ENCODE measurements at regions not wholly inside any gene's neighbourhood (a gene's known extent, or its start where the extent isn't known, plus 50 kb on each side); places are given as distances from the start of the nearest gene placed in this dataset.

DNA sequence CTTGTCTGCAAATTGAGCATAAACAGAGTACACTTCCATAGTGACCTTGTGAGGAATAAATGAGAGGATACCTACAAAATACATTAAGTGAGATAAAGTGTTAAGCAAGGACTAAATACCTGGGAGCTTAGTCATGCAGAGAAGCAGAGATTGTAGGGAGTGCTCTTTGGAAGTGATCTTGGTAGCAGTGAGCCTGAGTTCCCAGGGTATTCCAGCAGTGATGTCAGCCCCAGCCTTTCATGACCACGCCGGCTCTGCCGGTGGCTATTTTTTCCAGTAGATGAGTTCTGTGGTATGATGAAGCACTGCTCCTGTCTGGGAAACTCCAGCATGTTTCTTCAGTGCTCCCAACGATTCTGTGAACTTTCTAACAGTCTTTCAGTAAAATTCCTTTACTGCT lies 391.5 kb upstream of the IGFBP7 start:
- TF ChIP-seq, protein P1, sequence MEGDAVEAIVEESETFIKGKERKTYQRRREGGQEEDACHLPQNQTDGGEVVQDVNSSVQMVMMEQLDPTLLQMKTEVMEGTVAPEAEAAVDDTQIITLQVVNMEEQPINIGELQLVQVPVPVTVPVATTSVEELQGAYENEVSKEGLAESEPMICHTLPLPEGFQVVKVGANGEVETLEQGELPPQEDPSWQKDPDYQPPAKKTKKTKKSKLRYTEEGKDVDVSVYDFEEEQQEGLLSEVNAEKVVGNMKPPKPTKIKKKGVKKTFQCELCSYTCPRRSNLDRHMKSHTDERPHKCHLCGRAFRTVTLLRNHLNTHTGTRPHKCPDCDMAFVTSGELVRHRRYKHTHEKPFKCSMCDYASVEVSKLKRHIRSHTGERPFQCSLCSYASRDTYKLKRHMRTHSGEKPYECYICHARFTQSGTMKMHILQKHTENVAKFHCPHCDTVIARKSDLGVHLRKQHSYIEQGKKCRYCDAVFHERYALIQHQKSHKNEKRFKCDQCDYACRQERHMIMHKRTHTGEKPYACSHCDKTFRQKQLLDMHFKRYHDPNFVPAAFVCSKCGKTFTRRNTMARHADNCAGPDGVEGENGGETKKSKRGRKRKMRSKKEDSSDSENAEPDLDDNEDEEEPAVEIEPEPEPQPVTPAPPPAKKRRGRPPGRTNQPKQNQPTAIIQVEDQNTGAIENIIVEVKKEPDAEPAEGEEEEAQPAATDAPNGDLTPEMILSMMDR (IDR thresholded peaks at IDR 0.05; ENCODE audit: extremely low read depth in 1 of 2, insufficient read depth in 1 of 2, low read depth in 1 of 2, low read length in 2 of 2): no peak
- TF ChIP-seq MYC (IDR thresholded peaks at IDR 0.05; ENCODE audit: low read depth, low read length): no peak

Data from endothelial cell of umbilical vein (primary cell).